Left hindlimb (tissue), 1 donor: ENCODE measurements at regions not wholly inside any gene's neighbourhood (a gene's known extent, or its start where the extent isn't known, plus 50 kb on each side); places are given as distances from the start of the nearest gene placed in this dataset.

ENCODE experiments used
- DNase-seq: peaks from one replicate; pipeline ENCODE4 v3.0.0-alpha.2; 2018

- no peak for DNase-seq
These were observed 152.9 kb downstream of the EFNB2 start for GRCh38 chr13:106382534-106382933.

DNA sequence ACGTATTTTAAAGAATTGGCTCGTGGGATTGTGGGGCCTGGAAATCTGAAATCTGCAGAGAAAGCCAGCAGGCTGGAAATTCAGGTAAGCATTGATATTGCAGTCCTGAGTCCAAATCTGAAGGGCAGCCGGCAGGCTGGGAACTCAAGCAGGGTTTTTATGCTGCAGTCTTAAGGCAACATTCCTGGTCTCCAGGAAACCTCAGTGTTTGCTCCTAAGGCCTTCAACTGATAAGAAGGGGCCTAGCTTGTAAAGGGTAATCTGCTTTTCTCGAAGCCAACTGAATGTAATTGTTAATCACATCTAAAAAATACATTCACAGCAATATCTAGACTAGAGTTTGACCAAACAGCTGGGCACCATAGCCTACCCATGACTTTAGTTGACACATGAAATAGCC, 154.4 kb downstream of the EFNB2 start:
- DNase-seq, result no peak

DNA sequence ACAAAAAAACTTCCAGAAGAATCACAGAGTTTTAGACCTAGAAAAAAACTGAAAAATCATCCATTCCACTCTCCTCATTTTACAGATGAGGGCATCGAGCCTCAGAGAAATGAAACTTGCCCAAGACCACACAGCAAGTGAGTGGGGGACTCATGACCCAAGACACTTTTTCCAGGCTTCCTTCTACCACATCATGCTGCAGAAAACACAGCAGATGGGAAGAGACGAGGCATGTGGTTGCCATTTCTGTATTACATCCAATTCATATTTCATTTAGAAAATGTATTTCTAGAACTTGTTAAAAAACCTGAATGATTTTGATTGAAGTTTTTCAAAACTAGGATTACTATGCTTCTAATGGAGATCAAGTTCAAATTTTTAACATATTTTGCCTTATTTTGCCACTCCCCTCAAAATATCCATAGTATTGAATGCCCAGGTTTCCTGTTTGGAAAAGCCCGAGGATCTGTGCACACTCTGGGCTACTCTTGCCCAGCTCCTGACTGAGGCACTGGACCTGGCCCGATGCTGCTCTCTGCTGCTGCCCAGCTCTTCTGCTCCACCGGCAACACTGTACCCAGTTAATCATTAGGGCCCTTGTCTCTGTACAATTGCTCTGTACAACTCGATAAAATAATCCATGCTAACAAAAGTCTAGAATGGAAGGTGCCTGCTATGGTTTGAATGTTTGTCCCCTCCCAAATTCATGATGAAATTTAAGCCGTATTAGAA, 157.4 kb downstream of the EFNB2 start:
- DNase-seq, result no peak

DNA sequence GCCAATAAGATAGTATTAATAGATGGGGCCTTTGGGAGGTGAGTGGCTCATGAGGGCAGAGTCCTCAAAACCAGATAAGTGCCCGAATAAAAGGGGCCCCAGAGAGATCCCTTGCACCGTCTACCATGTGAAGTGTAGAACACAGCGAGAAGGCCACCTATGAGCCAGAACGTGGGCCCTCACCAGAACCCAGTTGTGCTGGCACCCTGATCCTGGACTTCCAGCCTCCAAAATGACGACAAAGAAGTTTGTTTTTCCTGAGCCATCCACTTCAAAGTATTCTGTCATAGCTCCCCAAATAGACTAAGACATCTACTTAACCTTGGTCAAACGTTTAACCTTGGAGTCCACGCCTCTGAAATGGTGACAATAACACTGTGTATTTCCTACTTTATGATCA, 158.1 kb downstream of the EFNB2 start:
- no peak for DNase-seq

- no peak for DNase-seq
These were observed 158.9 kb downstream of the EFNB2 start for GRCh38 chr13:106376401-106377112.

DNA sequence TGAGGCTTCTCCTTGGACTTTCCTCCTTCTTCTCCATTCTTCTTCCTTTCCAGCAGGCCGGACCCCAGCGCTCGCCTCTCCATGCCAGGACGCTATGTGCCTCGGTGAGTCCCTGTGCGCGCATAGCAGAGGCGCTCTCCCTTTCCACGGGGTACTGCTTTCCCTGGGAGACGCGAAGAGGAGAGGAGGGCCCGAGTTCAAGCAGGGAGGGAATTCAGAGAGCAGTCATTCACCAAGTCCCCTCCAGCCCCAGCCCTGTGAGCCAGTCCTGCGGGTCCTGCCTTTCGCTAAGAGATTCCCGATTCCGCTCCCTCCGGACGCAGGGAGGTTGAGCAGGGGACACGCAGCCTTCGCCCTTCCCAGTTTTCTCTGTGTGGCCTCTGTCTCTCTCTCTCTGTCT, 160.4 kb downstream of the EFNB2 start:
- DNase-seq, result no peak

DNA sequence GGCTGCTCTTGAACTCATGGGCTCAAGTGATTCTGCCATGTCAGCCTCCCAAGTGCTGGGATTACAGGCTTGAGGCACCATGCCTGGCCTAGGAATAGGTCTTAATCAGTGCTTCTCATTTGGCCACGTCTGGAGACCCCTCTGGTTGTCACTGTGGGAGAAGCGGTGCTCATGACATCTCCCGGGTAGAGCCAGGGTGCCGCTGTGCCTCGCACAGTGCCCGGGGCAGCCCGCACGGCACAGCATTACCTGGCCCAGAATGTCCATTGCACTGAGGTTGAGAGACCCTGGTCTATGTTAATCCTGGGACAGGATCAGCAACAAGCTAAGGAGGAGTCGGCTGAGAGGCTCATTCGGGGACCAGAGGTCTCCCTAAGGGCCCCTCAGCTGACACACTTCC, 160.8 kb downstream of the EFNB2 start:
- no peak for DNase-seq

DNA sequence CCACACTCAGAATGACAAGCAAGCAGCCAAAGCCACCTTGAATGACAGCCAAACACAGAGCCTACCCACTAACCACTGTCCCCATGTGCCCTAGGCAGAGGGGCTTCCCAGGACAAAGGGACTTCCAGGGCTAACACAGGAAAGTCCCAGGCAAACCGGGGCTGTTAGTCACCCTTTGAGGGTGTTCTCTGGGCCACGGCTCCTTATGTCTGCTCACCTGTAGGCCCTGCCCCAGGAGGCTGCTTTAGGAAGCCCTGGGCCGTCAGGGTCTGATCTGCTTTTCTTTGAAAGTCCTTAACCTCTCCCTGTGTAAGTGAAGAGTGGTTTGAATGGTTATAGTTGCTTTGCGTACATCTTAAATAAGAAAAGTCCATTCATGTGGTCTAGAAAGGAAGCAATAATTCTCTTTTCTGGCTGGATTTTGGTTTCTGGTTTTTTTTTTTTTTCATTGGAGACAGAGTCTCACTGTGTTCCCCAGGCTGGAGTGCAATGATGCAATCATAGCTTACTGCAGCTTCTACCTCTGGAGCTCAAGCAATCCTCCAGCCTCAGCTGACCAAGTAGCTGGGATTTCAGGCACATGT, 161.4 kb downstream of the EFNB2 start:
- no peak for DNase-seq

- no peak for DNase-seq
These were observed 162.0 kb downstream of the EFNB2 start for GRCh38 chr13:106373304-106373988.

- DNase-seq, result no peak
These were observed 163.0 kb downstream of the EFNB2 start for GRCh38 chr13:106372199-106373155.

- no peak for DNase-seq
These were observed 164.4 kb downstream of the EFNB2 start for GRCh38 chr13:106371024-106371423.

DNA sequence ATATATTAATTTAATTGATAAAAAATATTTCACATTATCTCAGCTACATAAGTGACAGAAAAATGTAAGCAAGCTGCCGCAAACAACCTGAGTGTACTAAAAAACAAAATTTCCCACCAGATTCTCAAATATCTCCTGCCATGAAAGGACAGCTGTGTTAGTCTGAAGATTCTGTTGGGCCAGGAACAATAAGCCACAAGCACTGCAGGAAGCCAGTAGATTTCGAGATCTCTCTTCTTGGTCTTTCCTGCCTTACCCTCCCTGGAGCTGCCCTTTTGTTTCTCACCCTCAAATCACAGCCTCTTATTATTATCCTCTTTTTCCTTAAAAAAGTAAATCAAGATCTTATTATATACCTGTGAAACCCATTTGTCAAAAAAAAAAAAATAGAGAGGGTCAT, 165.6 kb downstream of the EFNB2 start:
- DNase-seq, result no peak

DNA sequence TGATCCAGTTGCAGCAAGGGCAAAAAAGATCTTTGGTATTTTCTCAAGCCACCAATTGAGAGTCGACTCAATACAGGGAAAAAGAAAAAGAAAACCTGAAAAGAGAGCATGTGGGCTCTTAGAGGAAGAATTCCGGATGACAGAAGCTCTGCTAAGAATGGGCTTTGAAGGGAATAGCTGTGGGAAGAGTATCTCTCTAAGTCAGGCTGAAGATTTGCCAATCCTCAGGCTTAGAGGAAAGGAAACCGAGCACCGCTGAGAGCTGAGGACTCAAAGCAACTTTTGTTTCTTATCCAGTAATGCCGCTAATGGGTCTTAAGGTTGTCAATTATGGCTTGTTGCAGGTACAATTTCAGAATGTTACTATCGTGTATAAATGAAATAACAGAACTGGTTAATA, 166.4 kb downstream of the EFNB2 start:
- no peak for DNase-seq

DNA sequence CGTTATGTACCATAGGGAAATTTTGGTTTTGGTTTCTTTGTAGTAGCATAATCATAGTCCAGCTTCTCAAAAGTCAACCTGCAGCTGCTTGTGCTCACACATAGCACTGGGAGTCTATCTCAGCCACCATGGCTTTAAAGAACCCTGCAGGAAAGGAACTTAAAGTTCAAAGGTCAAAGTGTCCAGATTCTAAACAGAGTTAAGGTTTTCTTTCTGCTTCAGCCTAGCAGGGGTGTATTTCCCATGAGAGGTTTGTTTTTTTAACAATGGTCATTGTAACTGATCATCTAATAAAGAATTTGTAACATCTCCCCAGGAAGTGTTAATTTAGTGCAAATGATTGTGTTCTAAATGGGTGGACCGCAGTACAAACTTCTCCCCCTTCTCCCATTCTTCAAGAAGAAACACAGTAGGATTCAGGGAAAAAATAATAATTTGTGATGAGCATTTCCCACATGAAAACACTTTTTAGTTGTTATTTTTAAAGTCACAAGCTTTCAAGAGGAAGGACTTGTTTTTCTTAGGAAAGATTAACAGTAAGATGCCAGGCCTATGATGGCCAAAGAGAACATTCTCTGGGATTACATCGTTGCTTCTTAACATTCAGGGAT, 168.0 kb downstream of the EFNB2 start:
- DNase-seq, result no peak

- DNase-seq, result no peak
These were observed 172.8 kb downstream of the EFNB2 start for GRCh38 chr13:106362707-106363106.

GRCh38 chr13:106361621-106362020, 173.8 kb downstream of the EFNB2 start:
- no peak for DNase-seq

DNA sequence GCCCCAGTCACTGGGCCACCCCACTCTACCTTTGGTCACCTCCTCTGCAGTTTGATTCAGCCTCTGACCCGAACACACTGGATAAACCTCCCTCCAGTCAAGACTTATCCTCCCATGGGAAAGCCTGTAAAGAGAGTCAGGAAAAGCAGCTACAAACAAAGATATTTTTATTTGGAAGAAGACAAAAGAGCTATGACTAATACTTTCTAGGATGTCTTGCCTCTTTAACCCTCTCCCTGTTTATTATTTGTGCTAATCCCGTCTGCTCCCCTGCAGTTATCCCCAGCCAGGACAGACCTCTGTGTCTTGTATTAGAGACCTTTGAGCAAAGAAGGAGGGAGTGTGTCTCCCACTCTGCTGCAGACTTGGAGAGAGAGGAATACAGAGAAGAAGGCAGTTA, 178.3 kb downstream of the EFNB2 start:
- no peak for DNase-seq

DNA sequence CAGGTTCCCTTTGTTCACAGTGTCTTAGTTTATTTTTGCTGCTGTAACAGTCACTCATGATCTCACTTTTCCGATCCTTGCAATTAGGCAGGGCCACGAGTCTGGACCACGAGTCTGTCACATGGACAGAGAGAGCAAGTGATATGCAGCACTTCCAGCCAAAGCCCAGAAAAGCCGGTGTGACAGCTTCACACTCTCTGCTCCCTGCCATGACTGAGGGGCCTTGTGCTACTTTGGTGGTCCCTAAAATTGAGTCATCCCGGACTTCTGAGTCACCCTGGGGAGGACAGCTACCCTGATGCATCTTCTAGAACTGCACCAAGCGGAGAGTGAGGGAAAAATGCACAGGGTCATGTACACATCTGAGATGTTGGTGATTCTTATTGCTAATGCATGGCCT, 179.6 kb downstream of the EFNB2 start:
- DNase-seq, result no peak

DNA sequence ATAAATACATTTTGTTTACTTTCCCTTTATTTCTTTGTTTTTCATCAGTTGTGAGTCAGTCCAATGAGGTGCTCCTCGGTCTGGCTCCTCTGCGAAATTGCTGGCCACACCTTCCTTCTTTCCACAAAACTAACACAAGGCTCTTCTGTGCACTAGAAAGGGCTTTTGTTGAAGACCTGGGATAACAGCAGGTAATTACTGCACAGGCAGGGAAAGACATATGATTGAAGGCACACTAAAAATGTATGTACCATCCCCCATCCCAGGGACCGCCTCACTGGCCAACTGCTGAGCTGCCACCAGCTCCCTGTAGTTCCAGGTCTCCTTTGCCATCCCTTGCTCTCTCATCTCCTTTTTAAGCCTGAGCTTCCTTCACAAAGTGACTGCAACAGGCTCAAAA, 180.5 kb downstream of the EFNB2 start:
- no peak for DNase-seq

- DNase-seq, result no peak
These were observed 182.6 kb downstream of the EFNB2 start for GRCh38 chr13:106352850-106353249.

DNA sequence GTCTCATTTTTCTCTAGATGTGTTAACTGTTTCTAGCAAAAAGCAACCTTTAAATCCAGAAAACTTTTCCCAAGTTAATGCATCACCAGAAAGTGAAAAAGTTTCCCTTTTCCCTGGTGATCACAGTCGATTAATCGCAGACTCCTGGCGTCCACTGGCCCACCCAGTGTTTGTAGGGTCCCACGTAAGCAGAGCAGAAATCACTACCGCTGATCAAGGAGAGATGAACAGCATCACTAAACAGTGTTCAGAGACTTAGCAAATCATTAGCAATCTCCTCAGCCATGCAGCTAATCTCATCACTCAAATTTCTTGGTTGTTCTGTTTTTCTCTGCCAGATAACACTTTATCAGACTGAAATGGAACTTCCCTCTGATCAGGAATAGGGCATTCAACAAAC, 184.2 kb downstream of the EFNB2 start:
- DNase-seq, result no peak

DNA sequence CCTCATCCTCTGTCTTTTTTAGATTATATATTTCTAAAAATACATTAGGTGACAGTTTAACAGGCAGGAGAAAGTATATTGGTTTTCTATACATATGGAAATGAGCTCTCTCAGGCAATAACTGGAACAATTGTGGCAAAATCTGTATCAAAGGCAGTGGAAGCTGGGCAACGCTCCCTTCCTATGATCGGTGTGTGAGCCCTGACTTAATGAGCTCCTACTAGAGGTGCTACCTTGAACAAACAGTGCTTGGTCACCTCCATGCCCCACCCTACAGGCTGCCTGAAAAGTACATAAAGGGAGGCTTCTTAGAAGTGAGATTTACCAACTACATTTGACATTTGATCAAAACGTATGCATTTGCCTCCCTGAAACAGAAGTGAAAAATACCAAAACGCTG, 185.3 kb downstream of the EFNB2 start:
- DNase-seq, result no peak
